Testis (tissue), 2 donors: ENCODE measurements at regions not wholly inside any gene's neighbourhood (a gene's known extent, or its start where the extent isn't known, plus 50 kb on each side); places are given as distances from the start of the nearest gene placed in this dataset.

ENCODE experiments used
- DNase-seq: peaks from one replicate; pipeline ENCODE4 v3.0.0-alpha.2; 2019
- H3K27ac ChIP-seq, 2 donors: fragments of 200-600 bp; sonication (generic); one replicate each; pipeline ENCODE4 v1.5.1; 2019
- H3K27me3 ChIP-seq: fragments of 200-600 bp; sonication (generic); one replicate; pipeline ENCODE4 v1.5.1; 2019
- H3K36me3 ChIP-seq: fragments of 200-600 bp; sonication (generic); one replicate; pipeline ENCODE4 v1.5.1; 2017; ENCODE audit warnings: low read depth; ENCODE audit errors: missing control alignments
- H3K4me1 ChIP-seq: fragments of 200-600 bp; sonication (generic); one replicate; pipeline ENCODE4 v1.5.1; 2019
- H3K4me3 ChIP-seq, 2 donors: fragments of 200-600 bp; sonication (generic); one replicate each; pipeline ENCODE4 v1.5.1; 2017 to 2019
- H3K9me3 ChIP-seq: fragments of 200-600 bp; sonication (generic); one replicate; pipeline ENCODE4 v1.5.1; 2017
- CTCF ChIP-seq, 3 experiments: fragments of 450-650 bp in 2 of 3; fragments of 200-600 bp in 1 of 3; sonication (generic) in 1 of 3; IDR thresholded peaks; one replicate each; pipeline ENCODE4 v1.5.1; 2016 to 2019; ENCODE audit warnings: antibody characterized with exemption in 3 of 3, mild to moderate bottlenecking in 2 of 3, moderate library complexity in 1 of 3
- POLR2A ChIP-seq: fragments of 450-650 bp; IDR thresholded peaks from one replicate; pipeline ENCODE4 v1.6.1; 2017; ENCODE audit warnings: antibody characterized with exemption, mild to moderate bottlenecking, moderate library complexity
- WGBS, 2 donors: methylation state at CpG; one replicate each; pipeline ENCODE4 v1.1.5; 2018; 5-methylcytosine and 5-hydroxymethylcytosine counted together
- intact Hi-C: fragments of 100-400 bp; cut with DNase I; formaldehyde crosslinking; loops from one replicate; pipeline ENCODE4 v1.15.1; 2023; ENCODE audit warnings: low total_unique reads

- DNase-seq: no peak
- 84 to 96% methylated on average over 2 of the region's 2 CpGs for WGBS, 2 donors
Measured at GRCh38 chr12:98235301-98235700, 280.1 kb upstream of the TMPO start.

GRCh38 chr12:98238515-98239130 lies 276.8 kb upstream of the TMPO start:
- Histone ChIP-seq H3K27me3 (no peaks in the 10 kb centered on the region), H3K36me3 (no peaks in the 10 kb centered on the region), H3K4me1 (no peaks in the 10 kb centered on the region), H3K9me3 (no peaks in the 10 kb centered on the region), H3K27ac (no peak overlapping the region), H3K4me3 (no peak overlapping the region)
- TF ChIP-seq POLR2A: no peak
- no peak for TF ChIP-seq CTCF (IDR thresholded peaks at IDR 0.05)
- intact Hi-C loops: no loop called here
- DNase-seq: no peak
- 73 to 83% methylated on average over 4 of the region's 4 CpGs for WGBS, 2 donors

More at GRCh38 chr12:98235301-98235700, 280.1 kb upstream of the TMPO start:
- no peak overlapping the region for H3K4me3 ChIP-seq
- intact Hi-C loops: no loop called here
- no peaks in the 10 kb centered on the region for H3K36me3 ChIP-seq
- no peaks in the 10 kb centered on the region for H3K27me3 ChIP-seq
- no peak for TF ChIP-seq POLR2A
- TF ChIP-seq CTCF (IDR thresholded peaks at IDR 0.05): no peak
- no peak overlapping the region for H3K27ac ChIP-seq
- H3K4me1 ChIP-seq: no peaks in the 10 kb centered on the region
- no peaks in the 10 kb centered on the region for H3K9me3 ChIP-seq

- H3K27me3 ChIP-seq: no peaks in the 10 kb centered on the region
- no peak for TF ChIP-seq CTCF (IDR thresholded peaks at IDR 0.05)
- no peak for TF ChIP-seq POLR2A
- no peaks in the 10 kb centered on the region for H3K4me1 ChIP-seq
- no peak for DNase-seq
- intact Hi-C loops: no loop called here
- no peaks in the 10 kb centered on the region for H3K9me3 ChIP-seq
- H3K27ac ChIP-seq: no peak overlapping the region
- no peaks in the 10 kb centered on the region for H3K36me3 ChIP-seq
- H3K4me3 ChIP-seq: no peak overlapping the region
- WGBS, 2 donors: 85 to 92% methylated on average over 1 of the region's 1 CpG
Measured at GRCh38 chr12:98243190-98243589, 272.2 kb upstream of the TMPO start.

GRCh38 chr12:98244136-98244535 lies 271.3 kb upstream of the TMPO start:
- WGBS, 2 donors: 54 to 68% methylated on average over 2 of the region's 2 CpGs
- TF ChIP-seq CTCF (IDR thresholded peaks at IDR 0.05) (no peak), POLR2A (no peak)
- Histone ChIP-seq H3K27ac (no peak overlapping the region), H3K27me3 (no peaks in the 10 kb centered on the region), H3K4me3 (no peak overlapping the region), H3K36me3 (no peaks in the 10 kb centered on the region), H3K4me1 (no peaks in the 10 kb centered on the region), H3K9me3 (no peaks in the 10 kb centered on the region)
- intact Hi-C loops: no loop called here
- DNase-seq: no peak
